ENCODE measurements at regions not wholly inside any gene's neighbourhood (a gene's known extent, or its start where the extent isn't known, plus 50 kb on each side); places are given as distances from the start of the nearest gene placed in this dataset.

DNA sequence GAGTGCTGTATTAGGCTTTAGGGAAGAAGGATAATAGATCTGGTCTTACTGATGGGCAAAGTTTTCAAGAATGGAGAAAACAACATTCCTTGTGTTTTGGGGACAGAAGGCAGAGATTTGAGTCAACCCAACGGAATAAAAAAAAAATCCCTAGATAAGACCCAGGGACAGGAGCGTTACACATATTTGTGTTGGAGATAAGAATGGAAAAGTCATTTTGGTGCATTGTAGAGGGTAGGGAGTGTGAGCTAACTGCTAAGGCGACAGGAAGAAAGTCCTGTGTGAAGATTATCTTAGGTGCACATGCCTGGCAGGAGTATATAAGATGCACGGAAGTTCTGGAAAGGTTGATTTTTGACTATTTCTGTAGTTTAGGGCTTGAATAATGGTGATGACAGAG is 450.3 kb upstream of the ARGLU1 start:
- TF ChIP-seq, protein P1, sequence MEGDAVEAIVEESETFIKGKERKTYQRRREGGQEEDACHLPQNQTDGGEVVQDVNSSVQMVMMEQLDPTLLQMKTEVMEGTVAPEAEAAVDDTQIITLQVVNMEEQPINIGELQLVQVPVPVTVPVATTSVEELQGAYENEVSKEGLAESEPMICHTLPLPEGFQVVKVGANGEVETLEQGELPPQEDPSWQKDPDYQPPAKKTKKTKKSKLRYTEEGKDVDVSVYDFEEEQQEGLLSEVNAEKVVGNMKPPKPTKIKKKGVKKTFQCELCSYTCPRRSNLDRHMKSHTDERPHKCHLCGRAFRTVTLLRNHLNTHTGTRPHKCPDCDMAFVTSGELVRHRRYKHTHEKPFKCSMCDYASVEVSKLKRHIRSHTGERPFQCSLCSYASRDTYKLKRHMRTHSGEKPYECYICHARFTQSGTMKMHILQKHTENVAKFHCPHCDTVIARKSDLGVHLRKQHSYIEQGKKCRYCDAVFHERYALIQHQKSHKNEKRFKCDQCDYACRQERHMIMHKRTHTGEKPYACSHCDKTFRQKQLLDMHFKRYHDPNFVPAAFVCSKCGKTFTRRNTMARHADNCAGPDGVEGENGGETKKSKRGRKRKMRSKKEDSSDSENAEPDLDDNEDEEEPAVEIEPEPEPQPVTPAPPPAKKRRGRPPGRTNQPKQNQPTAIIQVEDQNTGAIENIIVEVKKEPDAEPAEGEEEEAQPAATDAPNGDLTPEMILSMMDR (IDR thresholded peaks at IDR 0.05), result no peak
- TF ChIP-seq POLR2AphosphoS5 (IDR thresholded peaks at IDR 0.05) (no peak), POLR2A (IDR thresholded peaks at IDR 0.05) (no peak), EP300 (IDR thresholded peaks at IDR 0.05) (no peak)
- Histone ChIP-seq H3K27ac (no peak overlapping the region), H3K36me3 (no peaks in the 10 kb centered on the region), H3K9me3 (no peaks in the 10 kb centered on the region), H3K4me3 (no peak overlapping the region), H3K27me3 (no peaks in the 10 kb centered on the region), H3K4me1 (no peaks in the 10 kb centered on the region)
- intact Hi-C loops (cut with DNase I; ENCODE audit: low total_unique reads), result no loop called here
- WGBS, 5 donors, result 36 to 59% (median 47%) methylated on average over 4 of the region's 4 CpGs
- DNase-seq, result no peak

DNA sequence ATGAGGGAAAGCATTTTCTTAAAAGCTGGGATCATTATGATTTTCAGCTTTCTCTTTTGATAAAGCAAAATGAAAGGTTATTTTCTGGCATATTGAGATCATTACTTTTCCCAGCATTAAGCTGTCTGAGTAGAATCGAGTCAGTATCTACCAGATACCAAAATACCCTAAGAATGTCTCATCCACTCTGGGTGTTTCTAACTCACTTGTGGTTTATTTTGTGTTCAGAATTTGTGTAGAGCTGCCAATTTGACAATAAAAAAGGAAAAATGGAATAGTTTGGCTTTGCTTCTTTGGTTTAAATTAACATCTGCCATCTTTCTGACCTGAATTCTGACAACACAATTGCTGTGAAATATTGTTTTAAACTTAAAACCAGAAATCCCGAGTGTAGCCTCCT is 438.7 kb upstream of the ARGLU1 start:
- WGBS, 5 donors, result 67 to 81% (median 75%) methylated on average over 2 of the region's 2 CpGs
- TF ChIP-seq, protein P1 (IDR thresholded peaks at IDR 0.05), result no peak
- no peaks in the 10 kb centered on the region for H3K4me1 ChIP-seq

DNA sequence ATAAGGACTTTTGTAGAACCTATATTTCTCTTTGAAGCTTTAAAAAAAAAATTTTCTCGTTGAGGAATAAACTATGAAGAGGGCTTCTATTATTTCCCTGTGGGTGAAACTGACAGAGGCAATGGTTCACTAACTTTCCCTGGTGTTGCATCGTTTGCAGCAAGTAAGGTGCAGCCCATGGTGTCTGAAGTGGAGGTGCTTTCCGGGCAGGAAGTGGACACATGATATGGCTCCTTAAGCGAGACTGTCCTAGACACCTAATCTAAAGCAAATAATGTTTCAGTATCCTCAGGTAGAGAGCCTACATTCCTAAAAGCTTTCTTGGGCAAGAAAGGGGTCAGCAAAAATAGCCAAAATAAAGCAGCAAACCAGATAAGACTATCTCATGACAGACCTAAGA is 437.6 kb upstream of the ARGLU1 start:
- intact Hi-C loops (cut with DNase I; ENCODE audit: low total_unique reads), result no loop called here

More for the DNA sequence above, 438.7 kb upstream of the ARGLU1 start:
- H3K4me3 ChIP-seq, result no peak overlapping the region
- no peak for DNase-seq
- H3K27me3 ChIP-seq, result no peaks in the 10 kb centered on the region
- H3K36me3 ChIP-seq, result no peaks in the 10 kb centered on the region
- intact Hi-C loops (cut with DNase I; ENCODE audit: low total_unique reads), result no loop called here
- no peak overlapping the region for H3K27ac ChIP-seq
- no peaks in the 10 kb centered on the region for H3K9me3 ChIP-seq

DNA sequence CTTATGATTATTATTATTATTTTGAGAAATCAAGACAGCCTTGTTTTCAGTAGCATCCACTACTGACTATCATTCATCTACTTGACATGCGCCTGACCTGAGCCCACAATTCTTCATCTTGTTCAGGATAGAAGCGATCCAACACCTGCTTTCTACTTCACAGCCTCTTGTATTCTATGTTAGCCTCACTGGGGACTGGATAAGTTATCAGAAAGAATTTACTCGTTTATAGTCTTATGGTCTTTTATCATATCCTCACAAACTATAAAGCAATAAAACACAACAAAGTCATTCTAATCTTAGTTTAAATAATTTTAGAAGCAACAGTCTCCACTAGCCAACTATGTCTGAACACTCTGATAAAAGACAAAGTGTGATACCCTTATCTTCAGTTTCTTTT is 436.0 kb upstream of the ARGLU1 start:
- H3K4me1 ChIP-seq, result no peaks in the 10 kb centered on the region
- 42 to 69% (median 54%) methylated on average over 3 of the region's 3 CpGs for WGBS, 5 donors
- H3K36me3 ChIP-seq, result no peaks in the 10 kb centered on the region
- H3K27me3 ChIP-seq, result no peaks in the 10 kb centered on the region
- no peak overlapping the region for H3K27ac ChIP-seq
- TF ChIP-seq EP300 (IDR thresholded peaks at IDR 0.05) (no peak), POLR2AphosphoS5 (IDR thresholded peaks at IDR 0.05) (no peak), POLR2A (IDR thresholded peaks at IDR 0.05) (no peak)
- TF ChIP-seq, protein P1 (IDR thresholded peaks at IDR 0.05), result no peak
- H3K9me3 ChIP-seq, result no peaks in the 10 kb centered on the region
- no peak overlapping the region for H3K4me3 ChIP-seq
- intact Hi-C loops (cut with DNase I; ENCODE audit: low total_unique reads), result no loop called here
- no peak for DNase-seq

More for the DNA sequence above, 437.6 kb upstream of the ARGLU1 start:
- H3K27me3 ChIP-seq, result no peaks in the 10 kb centered on the region
- no peak overlapping the region for H3K4me3 ChIP-seq
- WGBS, 5 donors, result 16 to 52% (median 39%) methylated on average over 4 of the region's 4 CpGs
- no peak for DNase-seq
- no peaks in the 10 kb centered on the region for H3K4me1 ChIP-seq
- no peaks in the 10 kb centered on the region for H3K36me3 ChIP-seq
- no peaks in the 10 kb centered on the region for H3K9me3 ChIP-seq
- TF ChIP-seq EP300 (IDR thresholded peaks at IDR 0.05) (no peak), POLR2AphosphoS5 (IDR thresholded peaks at IDR 0.05) (no peak), POLR2A (IDR thresholded peaks at IDR 0.05) (no peak)
- TF ChIP-seq, protein P1 (IDR thresholded peaks at IDR 0.05), result no peak
- H3K27ac ChIP-seq, result no peak overlapping the region
